HG03432 (cell line): ENCODE measurements at regions not wholly inside any gene's neighbourhood (a gene's known extent, or its start where the extent isn't known, plus 50 kb on each side); places are given as distances from the start of the nearest gene placed in this dataset.

ENCODE experiments used
- ATAC-seq: cut with Tn5 transposase; IDR thresholded peaks from one replicate; pipeline ENCODE4 v1.9.1; 2021; ENCODE audit warnings: mild to moderate bottlenecking, moderate library complexity; ENCODE audit not compliant: unreplicated experiment

DNA sequence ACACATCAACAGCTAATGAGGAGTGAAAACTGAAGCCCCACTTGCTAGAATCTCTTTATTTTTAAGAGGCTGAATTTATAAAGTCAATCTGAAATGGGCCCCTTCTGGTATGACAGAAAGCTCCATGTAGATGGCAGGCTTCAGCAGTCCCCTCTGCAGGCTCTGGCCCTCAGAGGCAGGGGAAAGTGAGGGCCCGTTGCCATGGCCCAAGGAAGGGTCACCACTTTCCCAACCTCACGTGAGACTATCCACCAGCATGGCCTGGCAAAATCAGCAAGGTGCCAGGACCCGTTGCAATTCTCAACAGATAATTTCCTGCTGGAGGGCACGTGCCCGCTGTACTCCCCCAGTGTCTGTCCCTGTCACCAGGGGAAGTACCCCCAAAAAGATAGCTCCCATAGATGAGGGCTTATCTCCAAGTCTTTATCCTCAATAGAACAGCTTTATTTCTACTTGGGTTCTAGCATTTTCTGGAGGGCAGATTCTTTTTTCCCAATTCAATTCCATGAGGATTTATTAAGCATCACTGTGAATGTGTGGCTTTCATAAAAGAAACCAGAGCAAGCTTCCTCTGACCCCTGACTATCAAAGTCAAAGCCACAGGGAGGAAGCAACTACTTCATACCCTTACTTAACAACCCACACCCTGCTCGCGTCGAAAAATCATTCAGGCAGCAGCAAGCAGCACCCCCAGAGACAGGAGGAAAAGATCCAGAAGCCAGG is 85.4 kb upstream of the FSTL4 start:
- no peak for ATAC-seq

- no peak for ATAC-seq
These were observed 84.6 kb upstream of the FSTL4 start for GRCh38 chr5:133696782-133697507.

DNA sequence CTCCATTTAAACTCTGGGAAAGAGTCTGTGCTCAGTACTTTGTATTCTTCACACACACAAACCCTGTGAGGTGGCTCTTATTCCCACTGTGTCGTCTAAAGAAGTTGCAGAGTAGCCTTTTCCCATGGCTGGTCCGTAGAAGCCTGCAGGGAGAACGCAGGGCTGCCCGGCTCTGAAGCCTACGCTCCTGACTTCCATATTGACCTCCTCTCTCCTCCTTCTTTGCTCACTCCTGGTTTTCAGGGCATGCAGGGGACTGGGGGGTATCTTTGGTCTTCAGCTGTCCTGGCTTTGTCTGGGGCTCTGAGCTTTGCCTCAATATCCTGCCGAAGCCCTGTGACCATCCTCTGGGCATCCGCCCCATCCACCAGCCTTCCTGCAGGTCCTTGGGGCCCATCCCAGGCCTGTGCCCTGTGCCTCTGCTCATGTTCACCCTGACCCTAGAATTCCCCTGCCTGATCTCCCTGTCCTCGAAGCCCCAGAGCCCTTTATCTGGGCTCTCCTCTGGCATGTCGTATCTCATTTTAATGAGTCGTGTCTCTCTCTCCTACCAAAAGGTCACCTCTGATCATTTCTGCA is 83.8 kb upstream of the FSTL4 start:
- no peak for ATAC-seq

DNA sequence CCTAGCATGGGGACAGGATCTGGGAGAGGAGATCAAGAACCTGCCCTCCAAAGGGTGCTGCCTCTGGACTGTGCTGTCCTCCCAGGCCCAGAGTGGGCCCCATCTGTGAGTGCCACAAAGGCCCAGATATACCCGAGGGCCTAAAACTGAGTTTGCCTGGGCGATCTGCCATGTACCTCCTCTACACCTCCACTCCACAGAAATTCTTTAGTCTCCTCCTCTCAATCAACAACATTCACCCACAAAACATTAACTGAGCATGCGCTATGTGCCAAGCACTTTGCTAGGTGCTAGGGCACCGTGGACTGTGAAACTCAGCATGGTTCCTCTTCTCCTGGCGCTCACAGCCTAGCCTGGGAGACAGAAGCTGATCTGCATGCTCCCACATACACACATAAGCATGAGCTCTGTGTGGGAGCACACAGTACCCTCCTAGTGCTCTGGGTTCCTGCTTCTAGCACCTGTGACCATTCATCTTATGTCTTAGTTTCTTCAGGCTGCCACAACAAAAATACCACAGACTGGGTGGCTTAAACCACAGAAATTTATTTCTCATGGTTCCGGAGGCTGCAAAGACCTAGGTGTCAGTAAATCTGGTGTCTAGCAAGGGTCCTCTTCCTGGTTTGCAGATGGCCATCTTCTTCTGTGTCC is 82.0 kb upstream of the FSTL4 start:
- no peak for ATAC-seq

- no peak for ATAC-seq
These were observed 79.1 kb upstream of the FSTL4 start for GRCh38 chr5:133691448-133691847.

GRCh38 chr5:133690746-133691145 is 78.4 kb upstream of the FSTL4 start:
- ATAC-seq: no peak

- ATAC-seq: peak; percentile 67
These were observed 76.0 kb upstream of the FSTL4 start for GRCh38 chr5:133688391-133688790.

DNA sequence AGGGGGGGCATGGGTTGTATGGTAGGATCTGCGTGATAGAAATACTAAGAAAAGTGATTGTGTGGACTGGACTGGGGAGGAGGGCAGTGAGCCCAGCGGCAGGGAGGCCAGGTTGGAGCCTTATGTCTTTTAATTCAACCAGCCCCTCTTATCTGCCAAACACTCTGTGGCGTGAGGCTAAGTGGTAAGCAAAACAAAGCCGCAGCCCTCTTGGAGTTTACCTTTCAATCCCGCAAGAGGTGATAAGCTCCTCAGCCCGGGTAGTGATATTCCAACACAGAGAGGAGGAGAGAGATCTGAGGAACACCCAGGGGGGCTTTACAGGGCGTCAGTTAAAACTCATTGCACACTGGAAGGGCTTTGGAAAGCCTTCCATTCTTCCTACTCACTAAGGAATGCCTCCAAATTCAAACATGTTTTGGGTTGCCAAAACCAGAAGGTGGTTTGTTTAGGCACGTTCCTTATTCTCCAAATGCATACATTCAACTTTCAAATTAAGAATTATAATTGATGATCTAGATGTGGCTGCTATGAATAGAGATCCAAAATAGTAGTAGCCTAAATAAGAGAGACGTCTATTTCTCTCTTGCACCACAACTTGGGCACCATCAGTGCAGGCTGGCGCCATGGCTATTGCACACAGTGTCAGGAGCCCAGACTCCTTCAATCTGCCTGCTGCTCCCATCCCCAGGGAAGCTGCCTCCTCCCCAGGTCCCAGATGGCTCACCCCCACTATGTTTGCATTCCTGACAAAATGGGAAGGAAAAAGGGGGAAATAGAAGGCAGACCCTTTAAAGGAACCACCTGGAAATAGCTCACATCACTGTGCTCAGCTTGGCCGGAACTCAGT is 75.1 kb upstream of the FSTL4 start:
- no peak for ATAC-seq

DNA sequence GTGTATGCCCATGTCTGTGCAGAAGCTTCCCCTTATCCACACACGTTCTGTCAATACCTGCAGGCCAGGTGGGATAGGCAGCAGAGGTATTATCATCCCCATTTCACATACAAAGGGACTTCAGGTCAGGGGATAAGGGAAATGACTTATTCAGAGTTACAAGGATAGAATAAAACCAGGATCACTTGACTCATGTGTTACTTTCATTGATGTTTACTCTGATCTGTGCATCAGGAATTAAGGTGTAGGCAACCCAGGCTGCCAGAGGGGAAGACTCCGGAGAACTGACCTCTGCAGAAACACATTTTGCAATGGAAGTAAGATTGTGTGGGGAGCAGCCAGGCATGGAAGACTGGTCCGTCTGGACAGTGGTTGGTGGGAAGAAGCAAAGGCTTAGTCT is 74.2 kb upstream of the FSTL4 start:
- no peak for ATAC-seq

- no peak for ATAC-seq
These were observed 73.2 kb upstream of the FSTL4 start for GRCh38 chr5:133685402-133686018.

GRCh38 chr5:133683646-133684596 is 71.6 kb upstream of the FSTL4 start:
- no peak for ATAC-seq

DNA sequence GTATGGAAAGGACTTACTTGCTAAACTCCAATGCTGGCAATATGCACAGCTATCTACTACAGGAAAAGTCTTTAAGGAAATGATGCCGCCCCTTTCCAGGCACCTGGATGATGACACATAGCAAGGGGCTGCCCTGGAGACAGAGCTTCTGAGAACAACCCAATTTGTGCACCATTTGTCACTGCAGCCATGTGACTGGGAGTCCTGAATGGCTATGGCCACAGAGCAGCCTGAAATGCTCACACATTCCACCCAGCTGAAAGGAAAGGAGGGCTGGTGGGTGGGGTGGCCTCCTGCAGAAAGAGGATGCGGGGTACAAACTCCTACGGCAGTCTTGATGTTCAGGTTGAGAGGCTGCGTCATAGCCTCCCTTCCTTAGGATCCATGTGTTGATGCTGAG is 70.1 kb upstream of the FSTL4 start:
- ATAC-seq: no peak

GRCh38 chr5:133681896-133682295 is 69.6 kb upstream of the FSTL4 start:
- ATAC-seq: no peak

DNA sequence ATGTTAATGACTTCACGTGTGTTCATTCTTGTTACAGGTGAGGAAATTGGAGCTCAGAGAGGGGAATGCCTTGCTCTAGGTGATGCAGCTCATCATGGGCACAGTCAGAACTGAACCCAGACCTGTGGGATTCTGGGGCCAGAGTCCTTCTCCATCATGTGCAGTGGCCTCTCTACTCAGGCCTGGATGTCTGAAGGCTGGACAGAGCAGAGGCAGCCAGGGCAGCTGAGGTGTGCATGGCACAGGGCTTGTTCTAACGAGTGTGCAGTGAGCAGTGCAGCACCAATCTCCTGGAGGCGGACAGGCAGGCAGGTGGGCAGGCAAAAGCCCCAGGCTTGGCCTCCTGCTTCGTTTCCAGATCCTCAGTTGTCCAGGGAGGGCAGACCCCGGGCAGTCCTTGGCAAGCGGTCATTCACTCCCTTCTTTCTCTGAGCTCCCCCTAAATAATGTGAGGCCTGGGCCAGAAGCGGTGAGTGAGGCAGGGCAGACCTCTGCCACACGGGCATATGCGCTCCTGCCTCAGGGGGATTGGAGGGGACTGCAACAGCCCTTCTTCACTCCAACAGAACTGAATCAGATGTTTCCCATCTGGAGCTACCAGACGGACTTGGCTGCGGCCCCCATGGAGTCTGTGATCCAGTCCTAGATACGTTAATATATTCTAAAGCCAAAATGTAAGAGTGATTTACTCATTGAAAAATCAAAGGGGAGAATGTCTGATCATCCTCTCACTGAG is 68.7 kb upstream of the FSTL4 start:
- no peak for ATAC-seq

DNA sequence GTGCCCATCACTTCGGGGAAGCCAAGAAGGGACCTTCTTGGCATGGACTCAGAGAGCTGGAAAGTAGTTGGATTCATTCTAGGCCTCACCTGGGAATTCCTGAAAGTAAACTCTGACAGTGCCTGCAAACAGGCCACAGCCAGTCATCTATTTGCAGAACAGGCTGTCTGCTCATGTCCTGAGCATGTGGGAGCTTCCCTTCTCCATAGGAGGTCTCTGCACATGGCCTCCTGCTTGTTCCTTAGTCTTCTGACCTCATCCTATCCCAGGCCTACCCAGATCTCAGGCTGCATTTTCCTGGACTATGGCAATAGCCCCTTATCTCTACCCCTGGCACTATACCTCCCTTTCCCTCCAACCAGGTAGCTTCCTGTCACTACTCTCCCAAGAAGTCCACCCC is 67.2 kb upstream of the FSTL4 start:
- ATAC-seq: no peak

DNA sequence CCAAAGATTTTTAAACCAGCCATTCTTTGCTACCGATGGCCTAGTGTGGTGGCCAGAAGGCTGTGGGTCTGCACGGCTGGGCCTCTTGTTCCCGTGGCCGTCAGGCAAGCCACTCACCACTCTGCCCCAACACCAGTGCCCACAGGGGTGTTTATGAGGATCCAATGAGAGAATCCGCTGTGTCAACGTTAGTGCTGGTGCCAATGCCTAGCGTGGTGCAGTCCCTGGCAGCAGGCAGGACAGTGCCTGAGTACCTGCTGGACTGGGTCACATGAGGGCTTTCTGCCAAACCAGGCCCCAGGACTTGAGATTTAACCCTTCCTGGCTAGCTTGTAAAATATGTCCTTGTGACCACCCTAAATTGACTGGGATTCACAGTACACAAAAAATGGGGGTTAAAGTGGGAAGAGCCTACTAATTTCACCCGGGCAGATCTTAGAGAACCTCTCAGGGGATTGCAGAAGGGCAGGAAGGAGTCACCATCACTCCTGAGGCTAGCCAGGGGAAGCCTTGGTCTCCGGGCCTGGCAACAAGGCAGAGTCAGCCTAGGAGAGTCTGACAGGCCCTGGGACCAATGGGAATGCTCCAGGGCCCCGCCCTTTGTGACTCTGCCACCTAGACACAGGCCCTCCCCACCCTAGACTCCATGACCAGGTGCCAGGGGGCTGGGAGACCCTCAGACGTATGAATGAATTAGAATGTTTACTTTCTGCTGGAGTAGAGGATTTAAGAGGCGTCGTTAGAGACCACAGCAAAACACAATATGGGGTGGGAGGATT is 63.2 kb upstream of the FSTL4 start:
- ATAC-seq: no peak

GRCh38 chr5:133670336-133670735 is 58.0 kb upstream of the FSTL4 start:
- no peak for ATAC-seq

- no peak for ATAC-seq
These were observed 57.1 kb upstream of the FSTL4 start for GRCh38 chr5:133669472-133669871.
